ENCODE measurements at regions not wholly inside any gene's neighbourhood (a gene's known extent, or its start where the extent isn't known, plus 50 kb on each side); places are given as distances from the start of the nearest gene placed in this dataset.

DNA sequence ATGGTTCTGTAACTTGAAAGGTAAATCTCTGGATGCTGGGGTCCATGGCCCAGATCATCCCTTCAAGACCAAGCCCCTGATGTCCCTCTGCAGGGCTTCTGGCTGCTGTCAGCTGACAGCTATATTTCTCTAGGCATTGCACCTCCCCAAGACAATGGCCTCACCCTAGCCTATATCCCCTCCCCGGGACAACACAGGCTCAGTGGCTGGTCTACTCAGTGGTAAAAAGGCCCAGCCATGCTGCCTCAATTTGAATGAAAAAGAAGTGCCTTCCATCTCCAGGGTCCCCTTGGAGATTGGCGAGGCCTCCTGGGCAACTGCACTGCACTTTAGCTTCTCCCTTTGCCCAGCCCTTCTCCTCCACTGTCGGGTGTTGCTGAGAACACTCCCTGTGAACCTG is 602.8 kb downstream of the CDH26 start:
- no peak overlapping the region for H3K4me3 ChIP-seq (ENCODE audit: low read length)
- no peaks in the 10 kb centered on the region for H3K4me1 ChIP-seq (ENCODE audit: low read length)
- no peak overlapping the region for H3K27ac ChIP-seq (ENCODE audit: low read length)
- no peaks in the 10 kb centered on the region for H3K9me2 ChIP-seq (replicated peaks; ENCODE audit: insufficient read depth, low read length)
- no peaks in the 10 kb centered on the region for H3K9me3 ChIP-seq (replicated peaks; ENCODE audit: insufficient read depth, low read length)
- no peak overlapping the region for H3K4me2 ChIP-seq (ENCODE audit: low read depth, low read length)
- DNase-seq: no peak
- no peaks in the 10 kb centered on the region for H4K20me1 ChIP-seq (ENCODE audit: insufficient read depth, low read length)
- no peaks in the 10 kb centered on the region for H3K36me3 ChIP-seq (replicated peaks; ENCODE audit: insufficient read depth, low read length)
- H3K27me3 ChIP-seq (replicated peaks; ENCODE audit: insufficient read depth, low read length): no peaks in the 10 kb centered on the region
- no peaks in the 10 kb centered on the region for H3F3A ChIP-seq (ENCODE audit: insufficient read depth, low read length)
- no peak overlapping the region for H3K9ac ChIP-seq (ENCODE audit: low read length)
- no peak overlapping the region for H2AFZ ChIP-seq (ENCODE audit: low read length)
- H3K79me2 ChIP-seq (ENCODE audit: low read length): no peaks in the 10 kb centered on the region
- no peak for TF ChIP-seq EZH2phosphoT487 (IDR thresholded peaks at IDR 0.05; ENCODE audit: low read length)

- Histone ChIP-seq H3F3A (ENCODE audit: insufficient read depth, low read length) (no peaks in the 10 kb centered on the region), H3K36me3 (replicated peaks; ENCODE audit: insufficient read depth, low read length) (no peaks in the 10 kb centered on the region), H3K4me1 (ENCODE audit: low read length) (no peaks in the 10 kb centered on the region), H3K9me3 (replicated peaks; ENCODE audit: insufficient read depth, low read length) (no peaks in the 10 kb centered on the region), H3K4me3 (ENCODE audit: low read length) (no peak overlapping the region), H3K27me3 (replicated peaks; ENCODE audit: insufficient read depth, low read length) (no peaks in the 10 kb centered on the region), H2AFZ (ENCODE audit: low read length) (no peak overlapping the region), H3K4me2 (ENCODE audit: low read depth, low read length) (no peak overlapping the region), H4K20me1 (ENCODE audit: insufficient read depth, low read length) (no peaks in the 10 kb centered on the region), H3K9ac (ENCODE audit: low read length) (no peak overlapping the region), H3K9me2 (replicated peaks; ENCODE audit: insufficient read depth, low read length) (no peaks in the 10 kb centered on the region), H3K27ac (ENCODE audit: low read length) (no peak overlapping the region), H3K79me2 (ENCODE audit: low read length) (no peaks in the 10 kb centered on the region)
- TF ChIP-seq EZH2 (optimal IDR thresholded peaks at IDR 0.05; ENCODE audit: low read depth, low read length): no peak
- TF ChIP-seq CTCF (IDR thresholded peaks at IDR 0.05; ENCODE audit: low read length): no peak
- TF ChIP-seq EZH2phosphoT487 (IDR thresholded peaks at IDR 0.05; ENCODE audit: low read length): no peak
- DNase-seq: no peak
Observed at GRCh38 chr20:60565083-60565482, 606.9 kb downstream of the CDH26 start.

GRCh38 chr20:60565551-60565950 is 607.3 kb downstream of the CDH26 start:
- Histone ChIP-seq H4K20me1 (ENCODE audit: insufficient read depth, low read length) (no peaks in the 10 kb centered on the region), H2AFZ (ENCODE audit: low read length) (no peak overlapping the region), H3K79me2 (ENCODE audit: low read length) (no peaks in the 10 kb centered on the region), H3K9me3 (replicated peaks; ENCODE audit: insufficient read depth, low read length) (no peaks in the 10 kb centered on the region), H3K27ac (ENCODE audit: low read length) (no peak overlapping the region), H3K4me3 (ENCODE audit: low read length) (no peak overlapping the region), H3K9ac (ENCODE audit: low read length) (no peak overlapping the region), H3K9me2 (replicated peaks; ENCODE audit: insufficient read depth, low read length) (no peaks in the 10 kb centered on the region), H3K36me3 (replicated peaks; ENCODE audit: insufficient read depth, low read length) (no peaks in the 10 kb centered on the region), H3F3A (ENCODE audit: insufficient read depth, low read length) (no peaks in the 10 kb centered on the region), H3K4me2 (ENCODE audit: low read depth, low read length) (no peak overlapping the region), H3K4me1 (ENCODE audit: low read length) (no peaks in the 10 kb centered on the region), H3K27me3 (replicated peaks; ENCODE audit: insufficient read depth, low read length) (no peaks in the 10 kb centered on the region)
- no peak for DNase-seq
- TF ChIP-seq EZH2 (optimal IDR thresholded peaks at IDR 0.05; ENCODE audit: low read depth, low read length) (no peak), EZH2phosphoT487 (IDR thresholded peaks at IDR 0.05; ENCODE audit: low read length) (no peak), CTCF (IDR thresholded peaks at IDR 0.05; ENCODE audit: low read length) (no peak)

DNA sequence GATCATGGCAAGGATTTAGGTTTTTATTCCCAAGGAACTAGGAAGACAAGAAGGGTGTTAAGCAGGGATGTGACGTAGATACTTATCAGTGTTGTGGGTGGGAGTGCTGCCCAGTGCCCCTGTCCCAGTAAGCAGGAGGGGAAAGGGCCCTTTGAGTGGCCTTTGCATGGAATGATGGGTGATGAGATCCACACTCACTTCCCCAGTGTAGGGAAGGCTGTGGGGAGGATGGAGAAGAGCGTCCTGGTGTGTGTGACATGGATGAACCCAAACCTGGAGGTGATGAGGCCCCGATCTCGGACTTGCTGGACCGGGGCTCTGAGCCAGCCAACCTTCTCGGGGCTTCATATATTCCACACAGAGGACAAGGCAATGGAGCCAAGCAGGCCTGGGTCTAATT is 610.9 kb downstream of the CDH26 start:
- no peaks in the 10 kb centered on the region for H3K4me1 ChIP-seq (ENCODE audit: low read length)
- no peaks in the 10 kb centered on the region for H3K9me3 ChIP-seq (replicated peaks; ENCODE audit: insufficient read depth, low read length)
- no peaks in the 10 kb centered on the region for H3K27me3 ChIP-seq (replicated peaks; ENCODE audit: insufficient read depth, low read length)
- no peak for TF ChIP-seq CTCF (IDR thresholded peaks at IDR 0.05; ENCODE audit: low read length)
- no peak for TF ChIP-seq EZH2 (optimal IDR thresholded peaks at IDR 0.05; ENCODE audit: low read depth, low read length)
- no peak for TF ChIP-seq EZH2phosphoT487 (IDR thresholded peaks at IDR 0.05; ENCODE audit: low read length)
- no peak overlapping the region for H2AFZ ChIP-seq (ENCODE audit: low read length)
- H4K20me1 ChIP-seq (ENCODE audit: insufficient read depth, low read length): no peaks in the 10 kb centered on the region
- no peak overlapping the region for H3K9ac ChIP-seq (ENCODE audit: low read length)
- no peaks in the 10 kb centered on the region for H3F3A ChIP-seq (ENCODE audit: insufficient read depth, low read length)
- H3K4me3 ChIP-seq (ENCODE audit: low read length): no peak overlapping the region
- no peak overlapping the region for H3K27ac ChIP-seq (ENCODE audit: low read length)
- no peak for DNase-seq
- H3K36me3 ChIP-seq (replicated peaks; ENCODE audit: insufficient read depth, low read length): no peaks in the 10 kb centered on the region
- no peaks in the 10 kb centered on the region for H3K79me2 ChIP-seq (ENCODE audit: low read length)
- H3K9me2 ChIP-seq (replicated peaks; ENCODE audit: insufficient read depth, low read length): no peaks in the 10 kb centered on the region
- H3K4me2 ChIP-seq (ENCODE audit: low read depth, low read length): no peak overlapping the region
